WERI-Rb-1 (cell line): ENCODE measurements at regions not wholly inside any gene's neighbourhood (a gene's known extent, or its start where the extent isn't known, plus 50 kb on each side); places are given as distances from the start of the nearest gene placed in this dataset.

Source experiments
- DNase-seq: peaks from one replicate; pipeline ENCODE4 v3.0.0-alpha.2; 2020
- H3K27ac ChIP-seq: fragments of 250-450 bp; sonication (Bioruptor Pico); 2 replicates; pipeline ENCODE4 v1.5.1; 2020; ENCODE audit warnings: mild to moderate bottlenecking, moderate library complexity
- H3K27me3 ChIP-seq: fragments of 250-450 bp; sonication (Bioruptor Pico); 2 replicates; pipeline ENCODE4 v1.5.1; 2021; ENCODE audit warnings: mild to moderate bottlenecking, low read depth, moderate library complexity; ENCODE audit not compliant: insufficient read depth, severe bottlenecking
- H3K36me3 ChIP-seq: fragments of 250-450 bp; sonication (Bioruptor Pico); 2 replicates; pipeline ENCODE4 v1.5.1; 2020; ENCODE audit warnings: mild to moderate bottlenecking, moderate library complexity
- H3K4me3 ChIP-seq: 2 replicates; pipeline ENCODE4 v1.5.1; 2011; ENCODE audit warnings: low read depth, mild to moderate bottlenecking, control low read depth, low read length
- H3K9me3 ChIP-seq: fragments of 250-450 bp; sonication (Bioruptor Pico); 2 replicates; pipeline ENCODE4 v1.5.1; 2021; ENCODE audit warnings: mild to moderate bottlenecking, moderate library complexity; ENCODE audit not compliant: severe bottlenecking
- TF ChIP-seq, protein P1 (sequence below): IDR thresholded peaks from 2 replicates; pipeline ENCODE4 v1.5.1; 2011; ENCODE audit warnings: low read depth, mild to moderate bottlenecking, control low read depth, inconsistent platforms, low read length

- TF ChIP-seq, protein P1, sequence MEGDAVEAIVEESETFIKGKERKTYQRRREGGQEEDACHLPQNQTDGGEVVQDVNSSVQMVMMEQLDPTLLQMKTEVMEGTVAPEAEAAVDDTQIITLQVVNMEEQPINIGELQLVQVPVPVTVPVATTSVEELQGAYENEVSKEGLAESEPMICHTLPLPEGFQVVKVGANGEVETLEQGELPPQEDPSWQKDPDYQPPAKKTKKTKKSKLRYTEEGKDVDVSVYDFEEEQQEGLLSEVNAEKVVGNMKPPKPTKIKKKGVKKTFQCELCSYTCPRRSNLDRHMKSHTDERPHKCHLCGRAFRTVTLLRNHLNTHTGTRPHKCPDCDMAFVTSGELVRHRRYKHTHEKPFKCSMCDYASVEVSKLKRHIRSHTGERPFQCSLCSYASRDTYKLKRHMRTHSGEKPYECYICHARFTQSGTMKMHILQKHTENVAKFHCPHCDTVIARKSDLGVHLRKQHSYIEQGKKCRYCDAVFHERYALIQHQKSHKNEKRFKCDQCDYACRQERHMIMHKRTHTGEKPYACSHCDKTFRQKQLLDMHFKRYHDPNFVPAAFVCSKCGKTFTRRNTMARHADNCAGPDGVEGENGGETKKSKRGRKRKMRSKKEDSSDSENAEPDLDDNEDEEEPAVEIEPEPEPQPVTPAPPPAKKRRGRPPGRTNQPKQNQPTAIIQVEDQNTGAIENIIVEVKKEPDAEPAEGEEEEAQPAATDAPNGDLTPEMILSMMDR: no peak
- no peak for DNase-seq
- Histone ChIP-seq H3K4me3 (no peak overlapping the region), H3K36me3 (no peaks in the 10 kb centered on the region), H3K9me3 (no peaks in the 10 kb centered on the region), H3K27me3 (peaks cover 54% of the 10 kb centered on the region), H3K27ac (no peak overlapping the region)
Measured at GRCh38 chr9:84485539-84485938, 145.0 kb upstream of the SLC28A3 start.

GRCh38 chr9:84486663-84487062 is 146.1 kb upstream of the SLC28A3 start:
- H3K9me3 ChIP-seq: no peaks in the 10 kb centered on the region
- TF ChIP-seq, protein P1: no peak
- H3K27ac ChIP-seq: no peak overlapping the region
- no peak overlapping the region for H3K4me3 ChIP-seq
- no peaks in the 10 kb centered on the region for H3K36me3 ChIP-seq
- DNase-seq: no peak
- peaks cover 49% of the 10 kb centered on the region for H3K27me3 ChIP-seq

GRCh38 chr9:84490206-84490841 is 149.8 kb upstream of the SLC28A3 start:
- Histone ChIP-seq H3K27me3 (peaks cover 49% of the 10 kb centered on the region), H3K36me3 (no peaks in the 10 kb centered on the region), H3K9me3 (no peaks in the 10 kb centered on the region), H3K27ac (no peak overlapping the region), H3K4me3 (no peak overlapping the region)
- TF ChIP-seq, protein P1: no peak
- no peak for DNase-seq

DNA sequence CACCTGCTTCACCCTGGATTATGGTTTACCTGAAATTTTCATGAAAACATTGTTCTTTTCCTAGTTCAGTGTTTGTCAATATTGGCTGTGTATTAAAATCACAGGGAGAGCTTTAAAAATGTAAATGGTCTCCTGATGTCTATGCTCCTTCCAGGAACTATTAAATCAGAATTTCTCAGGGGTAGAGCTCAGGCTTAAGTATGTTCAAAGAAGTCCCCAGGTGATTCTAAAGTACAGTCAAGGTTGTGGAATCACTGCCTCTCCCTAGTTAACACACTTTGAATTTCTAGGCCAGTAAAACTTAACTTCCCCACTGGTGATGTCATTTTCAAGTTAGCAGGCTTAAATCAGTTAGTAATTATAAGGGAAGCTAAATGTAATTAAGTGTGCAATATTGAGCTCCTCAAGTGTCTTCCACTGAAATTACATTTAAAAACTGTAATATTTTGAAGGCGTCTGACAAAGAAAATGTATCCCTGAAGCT is 150.3 kb upstream of the SLC28A3 start:
- no peak for DNase-seq
- H3K36me3 ChIP-seq: no peaks in the 10 kb centered on the region
- H3K4me3 ChIP-seq: no peak overlapping the region
- peaks cover 44% of the 10 kb centered on the region for H3K27me3 ChIP-seq
- no peak overlapping the region for H3K27ac ChIP-seq
- TF ChIP-seq, protein P1: no peak
- H3K9me3 ChIP-seq: no peaks in the 10 kb centered on the region

DNA sequence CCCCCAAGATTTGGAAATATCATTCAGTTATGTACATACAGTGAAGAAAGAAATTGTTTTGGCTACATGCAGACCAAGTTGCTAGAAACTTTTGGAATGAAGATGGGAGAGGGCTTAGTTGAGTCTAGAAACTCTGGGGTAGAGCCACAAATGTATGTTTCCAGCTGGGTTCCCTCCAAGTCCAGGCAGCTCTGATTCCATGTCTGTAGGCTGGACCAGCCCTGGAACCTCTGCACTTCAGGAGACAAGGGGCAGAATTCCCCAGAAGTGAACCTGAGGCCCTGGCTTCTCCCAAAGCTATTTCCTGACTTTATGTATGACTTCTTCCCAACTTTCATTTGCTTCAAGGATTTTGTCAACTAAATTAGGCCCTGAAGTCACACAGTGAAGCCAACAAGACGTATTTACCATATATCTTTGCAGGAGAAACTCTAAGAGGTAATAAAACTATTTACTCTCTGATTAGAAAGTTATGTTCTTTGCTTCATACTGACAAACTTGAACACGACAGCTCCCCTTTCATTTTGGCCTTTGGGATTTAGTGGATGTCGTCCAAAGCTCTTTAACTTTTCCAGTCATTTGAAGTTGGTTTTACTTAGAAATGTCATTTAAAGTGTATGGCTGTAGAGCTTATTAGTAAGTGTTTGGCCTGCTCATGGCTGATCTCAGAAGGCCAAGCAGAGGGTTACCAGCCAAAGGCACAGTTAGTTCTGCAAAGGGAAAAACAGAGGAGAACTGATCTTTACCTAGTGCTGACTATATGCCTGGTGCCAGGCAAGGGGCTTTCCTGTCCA is 152.0 kb upstream of the SLC28A3 start:
- Histone ChIP-seq H3K9me3 (no peaks in the 10 kb centered on the region), H3K27ac (no peak overlapping the region), H3K4me3 (no peak overlapping the region), H3K27me3 (peaks cover 52% of the 10 kb centered on the region), H3K36me3 (no peaks in the 10 kb centered on the region)
- no peak for DNase-seq
- TF ChIP-seq, protein P1: no peak
